GM12878 (cell line): ENCODE measurements at regions not wholly inside any gene's neighbourhood (a gene's known extent, or its start where the extent isn't known, plus 50 kb on each side); places are given as distances from the start of the nearest gene placed in this dataset.

Source experiments
- ATAC-seq: fragments of 200-7000 bp; cut with Tn5 transposase; 3 replicates; pipeline ENCODE4 v1.9.1; 2020; ENCODE audit warnings: mild to moderate bottlenecking, moderate library complexity
- BruUV-seq: library from RNA; stranded (reverse); fragments of 400-500 nt; replicated peaks from 2 replicates; lab custom pipeline; 2021; lab: Mats Ljungman, UMichigan
- CTCF ChIA-PET: fragments of 300-600 bp; sonication (Branson Sonifier 250); formaldehyde crosslinking; extraction: SDS; loops from one replicate; lab custom pipeline; 2021; ENCODE audit warnings: inconsistent platforms; lab: Yijun Ruan, JAX
- POLR2A ChIA-PET: fragments of 350-600 bp; formaldehyde crosslinking; extraction: SDS; loops from one replicate; lab custom pipeline; 2021; ENCODE audit warnings: inconsistent platforms; lab: Charles Lee
- RAD21 ChIA-PET: fragments of 300-600 bp; sonication (Branson Sonifier 250); formaldehyde crosslinking; loops from one replicate; lab custom pipeline; 2023; ENCODE audit warnings: antibody characterized with exemption; ENCODE audit not compliant: unreplicated experiment; lab: Charles Lee
- SMC1A ChIA-PET: fragments of 300-600 bp; sonication (Branson Sonifier 250); formaldehyde crosslinking; loops from one replicate; lab custom pipeline; 2023; ENCODE audit not compliant: unreplicated experiment, uncharacterized antibody; lab: Charles Lee
- DNase-seq: peaks from one replicate; pipeline ENCODE4 v3.0.0-alpha.2; 2011; ENCODE audit warnings: low read depth, low spot score
- FAIRE-seq: peaks from 3 replicates; lab custom pipeline; 2011; peaks lifted over from hg19 to GRCh38; lab: Jason Lieb, UNC
- H2AFZ ChIP-seq: 2 replicates; pipeline ENCODE4 v1.6.0; 2011; ENCODE audit warnings: low read depth, low read length, control low read depth; ENCODE audit not compliant: control insufficient read depth
- H3K27ac ChIP-seq: 2 replicates; pipeline ENCODE4 v1.5.1; 2011; ENCODE audit warnings: control low read depth; ENCODE audit not compliant: control insufficient read depth, insufficient read depth
- H3K27me3 ChIP-seq, 2 experiments: replicated peaks in 1 of 2; 2 replicates each; pipeline versions ENCODE4 v1.6.0 to v1.6.1; 2011; ENCODE audit warnings: low read length in 1 of 2; ENCODE audit not compliant: control insufficient read depth in 2 of 2, insufficient read depth in 2 of 2
- H3K36me3 ChIP-seq, 2 experiments: 2 replicates each; pipeline ENCODE4 v1.5.1; 2011; ENCODE audit warnings: low read length in 1 of 2; ENCODE audit not compliant: control insufficient read depth in 2 of 2, insufficient read depth in 2 of 2
- H3K4me1 ChIP-seq: 2 replicates; pipeline ENCODE4 v1.6.1; 2011; ENCODE audit warnings: mild to moderate bottlenecking, low read length, moderate library complexity, mixed read lengths; ENCODE audit not compliant: control insufficient read depth, insufficient read depth
- H3K4me2 ChIP-seq: 2 replicates; pipeline ENCODE4 v1.6.0; 2011; ENCODE audit warnings: control low read depth; ENCODE audit not compliant: control insufficient read depth, insufficient read depth
- H3K4me3 ChIP-seq: fragments of 200-600 bp; sonication (generic); 2 replicates; pipeline ENCODE4 v1.5.1; 2016
- H3K79me2 ChIP-seq: 2 replicates; pipeline ENCODE4 v1.6.0; 2011; ENCODE audit warnings: low read length; ENCODE audit not compliant: control insufficient read depth, insufficient read depth
- H3K9ac ChIP-seq: 2 replicates; pipeline ENCODE4 v1.8.0; 2011; ENCODE audit warnings: low read length, control low read depth, mixed read lengths; ENCODE audit not compliant: control insufficient read depth, insufficient read depth
- H3K9me3 ChIP-seq: replicated peaks from 3 replicates; pipeline ENCODE4 v1.5.1; 2011; ENCODE audit warnings: mild to moderate bottlenecking, low read length; ENCODE audit not compliant: control insufficient read depth, insufficient read depth
- H4K20me1 ChIP-seq: 2 replicates; pipeline ENCODE4 v1.6.0; 2011; ENCODE audit not compliant: control insufficient read depth, insufficient read depth
- CHD2 ChIP-seq: IDR thresholded peaks from 2 replicates; pipeline ENCODE4 v1.6.1; 2011; ENCODE audit warnings: low read depth, low read length, improper control_type of control experiment, borderline replicate concordance
- CHD4 ChIP-seq: fragments of 200-600 bp; sonication (generic); IDR thresholded peaks from 2 replicates; pipeline ENCODE4 v1.6.1; 2016; ENCODE audit warnings: mild to moderate bottlenecking
- E2F8 ChIP-seq: fragments of 450-650 bp; IDR thresholded peaks from 2 replicates; pipeline ENCODE4 v1.6.1; 2018; ENCODE audit warnings: mild to moderate bottlenecking, low read depth, moderate library complexity; ENCODE audit not compliant: partially characterized antibody
- HSF1 ChIP-seq: fragments of 150-350 bp; IDR thresholded peaks from 2 replicates; pipeline ENCODE4 v1.6.1; 2014; ENCODE audit warnings: mild to moderate bottlenecking, low read depth, low read length
- MAX ChIP-seq: IDR thresholded peaks from 2 replicates; pipeline ENCODE4 v1.6.1; 2012; ENCODE audit warnings: low read depth, low read length, improper control_type of control experiment
- MEF2A ChIP-seq: IDR thresholded peaks from 2 replicates; pipeline ENCODE4 v1.6.1; 2011; ENCODE audit warnings: low read depth, mild to moderate bottlenecking, low read length, moderate library complexity; ENCODE audit not compliant: insufficient read depth
- MYC ChIP-seq: IDR thresholded peaks from 2 replicates; pipeline ENCODE4 v1.6.1; 2011; ENCODE audit warnings: mild to moderate bottlenecking, low read length, moderate library complexity, inconsistent platforms; ENCODE audit not compliant: insufficient read depth, insufficient replicate concordance, insufficient read length, severe bottlenecking
- PML ChIP-seq: IDR thresholded peaks from 2 replicates; pipeline ENCODE4 v1.6.1; 2012; ENCODE audit warnings: low read length, inconsistent platforms
- RAD21 ChIP-seq: IDR thresholded peaks from 2 replicates; pipeline ENCODE4 v1.6.1; 2011; ENCODE audit warnings: mild to moderate bottlenecking, low read depth, low read length, moderate library complexity; ENCODE audit not compliant: insufficient read depth
- TCF7 ChIP-seq: IDR thresholded peaks from 2 replicates; pipeline ENCODE4 v1.6.1; 2014; ENCODE audit warnings: antibody characterized with exemption, borderline replicate concordance
- YY1 ChIP-seq: IDR thresholded peaks from 2 replicates; pipeline ENCODE4 v1.6.1; 2011; ENCODE audit warnings: low read depth, mild to moderate bottlenecking, low read length
- ZNF622 ChIP-seq: fragments of 450-650 bp; IDR thresholded peaks from 2 replicates; pipeline ENCODE4 v1.6.1; 2017; ENCODE audit warnings: mild to moderate bottlenecking, inconsistent platforms
- WGBS: methylation state at CpG from one replicate; pipeline ENCODE4 v1.1.6; 2016; ENCODE audit warnings: low lambda C conversion rate; ENCODE audit not compliant: insufficient replicate concordance, insufficient coverage; ENCODE audit errors: missing lambda C conversion rate; 5-methylcytosine and 5-hydroxymethylcytosine counted together
- in situ Hi-C: fragments of 300-500 bp; cut with MboI; formaldehyde crosslinking; loops from 9 replicates; pipeline ENCODE4 v1.14.3; 2018; ENCODE audit warnings: mixed read lengths
- intact Hi-C: fragments of 100-400 bp; cut with micrococcal nuclease; formaldehyde crosslinking; loops from one replicate; pipeline ENCODE4 v1.14.2; 2022; ENCODE audit not compliant: unreplicated experiment
- TF ChIP-seq, protein P1 (sequence below): fragments of 450-650 bp; IDR thresholded peaks from 2 replicates; pipeline ENCODE4 v1.6.1; 2017; ENCODE audit warnings: borderline replicate concordance
- TF ChIP-seq, protein P2 (sequence below): fragments of 450-650 bp; IDR thresholded peaks from 2 replicates; pipeline ENCODE4 v1.6.1; 2016; ENCODE audit warnings: mild to moderate bottlenecking, moderate library complexity, borderline replicate concordance

- no peak for DNase-seq
- Histone ChIP-seq H3K79me2 (no peaks in the 10 kb centered on the region), H3K4me1 (no peaks in the 10 kb centered on the region), H3K9me3 (no peaks in the 10 kb centered on the region), H3K36me3 (no peaks in the 10 kb centered on the region), H3K4me3 (no peak overlapping the region), H3K27ac (no peak overlapping the region), H3K27me3 (no peaks in the 10 kb centered on the region), H2AFZ (no peak overlapping the region), H4K20me1 (no peaks in the 10 kb centered on the region), H3K4me2 (no peak overlapping the region), H3K9ac (no peak overlapping the region)
- RAD21 ChIA-PET, result no interaction called here
- CTCF ChIA-PET, result interaction anchor here (0.9 kb wide), 1 partner anchor 16 kb away, joined by 3 read pairs; no protein-coding TSS in a partner anchor
- POLR2A ChIA-PET, result no interaction called here
- BruUV-seq, result no TSS peak
- 0% methylated on average over 1 of the region's 1 CpG for WGBS
- no peak for ATAC-seq
- in situ Hi-C loops, result no loop called here
- intact Hi-C loops, result no loop called here
- SMC1A ChIA-PET, result no interaction called here
- no peak for FAIRE-seq
- TF ChIP-seq MAX (no peak), YY1 (no peak), MEF2A (no peak), RAD21 (no peak), HSF1 (no peak), MYC (no peak), ZNF622 (no peak), CHD2 (no peak), PML (no peak), TCF7 (no peak), E2F8 (no peak), CHD4 (no peak)
- TF ChIP-seq, protein P1, sequence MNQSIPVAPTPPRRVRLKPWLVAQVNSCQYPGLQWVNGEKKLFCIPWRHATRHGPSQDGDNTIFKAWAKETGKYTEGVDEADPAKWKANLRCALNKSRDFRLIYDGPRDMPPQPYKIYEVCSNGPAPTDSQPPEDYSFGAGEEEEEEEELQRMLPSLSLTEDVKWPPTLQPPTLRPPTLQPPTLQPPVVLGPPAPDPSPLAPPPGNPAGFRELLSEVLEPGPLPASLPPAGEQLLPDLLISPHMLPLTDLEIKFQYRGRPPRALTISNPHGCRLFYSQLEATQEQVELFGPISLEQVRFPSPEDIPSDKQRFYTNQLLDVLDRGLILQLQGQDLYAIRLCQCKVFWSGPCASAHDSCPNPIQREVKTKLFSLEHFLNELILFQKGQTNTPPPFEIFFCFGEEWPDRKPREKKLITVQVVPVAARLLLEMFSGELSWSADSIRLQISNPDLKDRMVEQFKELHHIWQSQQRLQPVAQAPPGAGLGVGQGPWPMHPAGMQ, result no peak
- TF ChIP-seq, protein P2, sequence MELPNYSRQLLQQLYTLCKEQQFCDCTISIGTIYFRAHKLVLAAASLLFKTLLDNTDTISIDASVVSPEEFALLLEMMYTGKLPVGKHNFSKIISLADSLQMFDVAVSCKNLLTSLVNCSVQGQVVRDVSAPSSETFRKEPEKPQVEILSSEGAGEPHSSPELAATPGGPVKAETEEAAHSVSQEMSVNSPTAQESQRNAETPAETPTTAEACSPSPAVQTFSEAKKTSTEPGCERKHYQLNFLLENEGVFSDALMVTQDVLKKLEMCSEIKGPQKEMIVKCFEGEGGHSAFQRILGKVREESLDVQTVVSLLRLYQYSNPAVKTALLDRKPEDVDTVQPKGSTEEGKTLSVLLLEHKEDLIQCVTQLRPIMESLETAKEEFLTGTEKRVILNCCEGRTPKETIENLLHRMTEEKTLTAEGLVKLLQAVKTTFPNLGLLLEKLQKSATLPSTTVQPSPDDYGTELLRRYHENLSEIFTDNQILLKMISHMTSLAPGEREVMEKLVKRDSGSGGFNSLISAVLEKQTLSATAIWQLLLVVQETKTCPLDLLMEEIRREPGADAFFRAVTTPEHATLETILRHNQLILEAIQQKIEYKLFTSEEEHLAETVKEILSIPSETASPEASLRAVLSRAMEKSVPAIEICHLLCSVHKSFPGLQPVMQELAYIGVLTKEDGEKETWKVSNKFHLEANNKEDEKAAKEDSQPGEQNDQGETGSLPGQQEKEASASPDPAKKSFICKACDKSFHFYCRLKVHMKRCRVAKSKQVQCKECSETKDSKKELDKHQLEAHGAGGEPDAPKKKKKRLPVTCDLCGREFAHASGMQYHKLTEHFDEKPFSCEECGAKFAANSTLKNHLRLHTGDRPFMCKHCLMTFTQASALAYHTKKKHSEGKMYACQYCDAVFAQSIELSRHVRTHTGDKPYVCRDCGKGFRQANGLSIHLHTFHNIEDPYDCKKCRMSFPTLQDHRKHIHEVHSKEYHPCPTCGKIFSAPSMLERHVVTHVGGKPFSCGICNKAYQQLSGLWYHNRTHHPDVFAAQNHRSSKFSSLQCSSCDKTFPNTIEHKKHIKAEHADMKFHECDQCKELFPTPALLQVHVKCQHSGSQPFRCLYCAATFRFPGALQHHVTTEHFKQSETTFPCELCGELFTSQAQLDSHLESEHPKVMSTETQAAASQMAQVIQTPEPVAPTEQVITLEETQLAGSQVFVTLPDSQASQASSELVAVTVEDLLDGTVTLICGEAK, result no peak
Observed at GRCh38 chr4:66486068-66486467, 815.8 kb upstream of the EPHA5 start.
